HG03558 (cell line): ENCODE measurements at regions not wholly inside any gene's neighbourhood (a gene's known extent, or its start where the extent isn't known, plus 50 kb on each side); places are given as distances from the start of the nearest gene placed in this dataset.
A peak's percentile ranks its signal among the peaks of the same experiment; 100 is the strongest.

Source experiments
- ATAC-seq: cut with Tn5 transposase; IDR thresholded peaks from one replicate; pipeline ENCODE4 v1.9.1; 2021; ENCODE audit warnings: moderate number of reproducible peaks; ENCODE audit not compliant: unreplicated experiment; ENCODE audit errors: extremely low read depth

- no peak for ATAC-seq
Measured at GRCh38 chr2:181371195-181371594, 86.0 kb upstream of the ITGA4 start.

DNA sequence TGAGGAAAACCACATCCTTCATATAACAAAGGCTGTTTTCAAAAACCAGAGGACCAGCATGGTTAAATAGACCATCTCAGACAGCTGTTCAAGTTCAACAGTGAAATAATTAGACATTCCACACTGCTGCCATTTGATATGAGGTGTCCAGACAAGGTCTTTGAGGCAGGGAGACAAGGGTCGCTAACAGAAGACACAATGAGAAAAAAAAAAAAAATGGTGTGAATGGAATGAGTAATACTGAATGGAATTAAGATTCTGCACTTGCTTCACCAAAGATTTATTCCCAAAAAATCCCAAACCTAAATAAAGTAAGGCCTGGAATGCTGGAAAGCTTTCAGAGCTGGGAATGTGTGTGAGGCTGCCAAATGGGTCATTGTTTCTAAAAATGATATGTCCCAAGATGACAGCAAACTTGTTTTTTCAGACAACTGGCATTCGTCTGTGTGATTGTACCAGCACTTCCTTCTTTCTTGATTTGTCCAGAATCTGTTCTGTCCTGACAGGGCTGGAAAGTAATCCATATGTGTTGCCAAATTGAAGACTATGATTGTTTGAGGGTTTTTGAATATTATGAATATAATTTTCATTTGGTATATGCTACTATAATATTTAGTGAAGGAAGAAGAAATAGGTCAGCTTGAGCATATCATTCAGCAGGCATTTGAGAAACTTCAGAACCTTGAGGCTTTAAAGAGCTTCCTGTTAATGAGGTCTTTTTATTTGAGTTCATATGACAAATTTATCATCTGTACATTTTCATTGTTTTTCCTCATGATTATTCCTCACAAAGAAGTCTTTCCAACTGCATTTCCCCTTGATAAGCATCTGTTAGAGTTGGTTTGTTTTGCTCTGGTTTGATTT lies 85.2 kb upstream of the ITGA4 start:
- ATAC-seq = no peak

GRCh38 chr2:181372646-181373040 lies 84.5 kb upstream of the ITGA4 start:
- ATAC-seq = no peak

- peak; percentile 55 for ATAC-seq
Measured at GRCh38 chr2:181374781-181375675, 82.2 kb upstream of the ITGA4 start.

DNA sequence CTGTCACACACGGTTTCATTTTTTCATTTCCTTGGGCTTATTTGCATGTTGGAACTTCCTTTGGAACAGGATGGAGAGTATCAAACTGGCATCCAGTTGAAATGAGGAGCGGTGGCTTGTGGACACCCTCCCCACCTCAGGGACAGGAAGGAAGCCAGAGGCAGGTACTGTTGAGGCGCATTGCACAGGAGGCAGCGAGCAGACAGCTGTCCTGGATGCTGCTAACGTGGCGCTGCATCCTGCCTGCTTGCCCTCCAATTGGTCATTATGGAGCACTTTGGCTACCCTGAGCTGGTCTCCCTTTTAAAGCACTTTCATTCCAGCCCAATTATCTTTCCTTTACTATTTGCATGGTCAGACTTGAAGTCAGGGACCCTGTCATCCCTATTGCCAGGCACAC lies 80.7 kb upstream of the ITGA4 start:
- ATAC-seq = no peak

- ATAC-seq = no peak
Measured at GRCh38 chr2:181376999-181377398, 80.2 kb upstream of the ITGA4 start.

DNA sequence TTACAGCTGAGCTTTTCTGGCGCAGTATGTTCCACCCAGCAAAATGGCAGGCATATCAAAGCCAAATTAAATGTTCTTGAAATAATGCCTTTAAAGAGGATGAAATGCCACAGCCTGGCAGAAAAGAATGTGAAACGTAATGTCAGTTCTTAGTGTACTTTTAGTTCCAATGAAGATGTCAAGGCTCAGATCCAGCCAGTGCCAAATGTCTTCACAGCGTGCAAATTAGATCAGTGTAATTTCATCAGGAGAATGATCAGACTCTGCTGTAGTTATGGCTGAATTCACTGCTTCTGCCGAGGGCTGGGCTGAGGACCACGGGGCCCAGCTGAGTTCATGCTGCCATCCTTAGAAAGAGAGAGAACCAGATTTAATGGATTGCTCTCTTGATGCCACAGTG lies 78.7 kb upstream of the ITGA4 start:
- no peak for ATAC-seq

DNA sequence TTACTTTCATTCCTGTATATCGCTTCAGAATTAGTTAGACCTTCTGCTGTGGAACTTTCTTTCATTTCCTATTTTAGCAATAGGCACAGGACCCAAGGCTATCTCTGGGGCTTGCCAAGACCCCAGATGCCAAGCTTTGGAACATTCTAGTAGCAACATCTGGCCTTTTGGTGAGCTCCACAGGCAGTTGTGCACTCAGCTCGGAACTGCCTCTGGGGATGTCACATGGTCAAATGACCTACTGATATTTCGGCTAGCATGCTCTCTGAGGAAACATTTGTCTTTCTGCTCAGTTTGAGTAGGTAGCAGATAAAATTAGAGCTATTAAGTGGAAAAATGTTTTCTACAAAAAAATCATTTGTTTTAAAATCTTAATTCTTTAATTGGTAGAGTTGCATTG lies 76.6 kb upstream of the ITGA4 start:
- no peak for ATAC-seq

DNA sequence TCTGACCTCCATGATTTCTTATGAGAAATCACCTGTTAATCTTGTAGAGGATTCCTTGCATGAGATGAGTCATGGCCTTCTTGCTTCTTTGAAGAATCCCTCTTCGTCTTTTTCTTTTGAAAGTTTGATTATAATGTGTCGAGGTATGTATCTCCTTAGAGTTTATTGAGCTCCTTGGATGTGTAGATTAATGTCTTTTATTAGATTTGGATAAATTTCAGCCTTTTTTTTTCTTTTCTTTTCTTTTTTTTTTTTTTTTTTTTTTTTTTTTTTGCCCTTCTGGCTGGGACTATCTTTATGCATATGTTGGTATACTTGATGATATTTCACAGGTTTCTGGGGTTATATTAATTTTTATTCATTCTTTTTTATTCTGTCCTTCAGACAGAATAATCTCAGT lies 72.3 kb upstream of the ITGA4 start:
- ATAC-seq = no peak

DNA sequence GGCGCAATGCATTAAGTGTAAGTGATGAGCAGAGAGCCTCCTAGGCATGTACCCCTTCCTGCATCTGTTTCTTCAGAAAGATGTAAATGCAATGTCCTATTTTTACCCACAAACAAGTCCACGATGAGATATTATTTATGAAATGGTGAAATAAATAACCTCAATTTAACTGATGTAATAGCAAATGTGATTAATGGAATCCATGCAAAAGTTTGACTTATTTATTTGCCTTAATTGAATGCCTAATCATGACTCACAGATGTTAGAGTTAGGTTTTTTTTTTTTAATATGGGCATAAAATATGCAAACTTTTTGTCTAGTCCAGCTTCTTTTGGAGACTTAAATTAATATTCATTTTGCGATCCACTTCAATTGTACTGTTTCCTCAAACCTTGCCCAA lies 67.7 kb upstream of the ITGA4 start:
- ATAC-seq = no peak

GRCh38 chr2:181393472-181393871 lies 63.7 kb upstream of the ITGA4 start:
- no peak for ATAC-seq

DNA sequence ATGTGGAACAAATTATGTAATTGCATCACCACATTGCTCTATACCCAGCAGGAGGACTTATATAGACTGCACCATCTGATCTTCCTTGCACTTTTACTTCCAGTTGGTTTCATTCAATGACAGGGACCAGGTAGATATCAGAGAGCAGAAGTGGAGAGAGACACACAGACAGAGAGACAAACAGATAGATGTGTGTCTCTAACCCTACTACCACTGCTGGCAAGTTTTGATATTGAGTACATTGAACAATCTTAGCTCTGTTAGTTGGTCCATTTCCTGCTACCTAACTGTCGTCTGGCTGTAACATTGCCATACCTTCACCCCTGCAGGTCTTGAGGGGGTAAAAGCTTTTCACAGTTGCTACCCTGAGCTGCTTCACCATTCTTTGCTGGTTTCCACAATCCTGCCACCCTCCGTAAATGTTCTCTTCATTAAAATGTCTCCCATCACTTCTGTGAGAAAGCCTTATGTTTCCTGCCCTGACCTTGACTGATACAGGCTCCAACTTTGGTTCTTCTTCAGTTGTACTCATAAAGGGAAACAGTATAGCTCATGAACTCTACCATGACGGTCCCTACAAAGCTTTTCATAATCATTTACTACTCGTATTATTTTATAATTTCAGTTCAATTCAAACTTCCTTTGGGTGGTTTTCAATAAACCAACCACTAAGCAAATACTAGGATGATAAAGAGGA lies 62.3 kb upstream of the ITGA4 start:
- no peak for ATAC-seq

DNA sequence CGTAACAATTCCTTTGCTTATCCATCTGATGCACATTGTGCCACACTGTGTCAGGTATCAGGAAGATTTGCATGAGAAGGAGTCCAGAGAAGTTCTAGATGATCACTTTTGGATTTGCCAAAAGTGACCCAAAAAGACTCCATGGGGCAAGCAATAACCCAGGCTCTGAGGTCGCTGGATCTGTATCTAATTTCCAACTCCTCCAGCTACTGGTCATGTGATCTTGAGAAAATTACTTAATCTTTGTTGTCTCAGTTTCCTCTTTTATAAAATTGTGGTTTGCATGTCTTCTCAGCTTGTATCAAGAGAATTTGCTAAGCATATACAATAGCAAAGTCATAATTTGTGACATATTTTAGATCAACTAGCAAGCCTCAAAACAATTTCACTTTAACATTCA lies 61.3 kb upstream of the ITGA4 start:
- no peak for ATAC-seq

DNA sequence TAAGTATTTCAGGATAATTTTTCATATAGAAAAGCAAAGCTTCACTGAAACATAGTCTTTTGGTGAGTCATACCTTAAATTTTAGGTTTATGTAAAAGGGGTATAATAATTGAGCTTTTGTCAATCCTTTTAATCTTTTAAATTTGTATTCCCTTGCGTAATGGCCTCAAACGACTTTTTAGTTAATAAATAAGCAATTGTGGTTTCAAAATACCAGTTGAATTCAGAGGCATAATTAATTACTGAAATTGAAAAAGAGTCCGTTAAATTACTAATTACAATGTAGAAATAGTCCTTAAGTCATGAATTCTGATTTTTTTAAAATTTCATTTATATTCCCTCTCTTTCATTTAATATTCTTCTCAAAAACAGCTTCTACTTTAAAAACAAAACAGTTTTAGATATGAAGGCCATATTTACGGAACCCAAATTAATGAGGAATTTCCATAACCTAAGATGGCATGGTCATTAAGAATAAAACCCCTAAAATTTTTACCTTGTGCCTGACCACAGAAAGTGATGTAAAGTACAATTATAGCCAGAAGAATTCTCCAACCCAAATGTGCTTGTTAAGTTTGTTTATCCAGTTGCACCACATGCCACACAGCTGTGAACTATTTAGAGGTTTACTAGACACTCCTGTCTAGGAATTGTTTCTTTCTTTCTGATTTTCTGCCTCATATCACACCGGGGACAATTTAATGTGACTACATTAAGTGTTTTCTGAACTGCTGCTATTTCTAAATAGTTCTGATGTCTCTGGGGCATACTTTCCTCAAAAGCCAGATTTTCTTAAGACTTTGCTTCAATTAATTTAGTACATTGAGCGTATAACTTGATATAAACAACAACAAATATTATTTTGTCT lies 60.7 kb upstream of the ITGA4 start:
- ATAC-seq = no peak

DNA sequence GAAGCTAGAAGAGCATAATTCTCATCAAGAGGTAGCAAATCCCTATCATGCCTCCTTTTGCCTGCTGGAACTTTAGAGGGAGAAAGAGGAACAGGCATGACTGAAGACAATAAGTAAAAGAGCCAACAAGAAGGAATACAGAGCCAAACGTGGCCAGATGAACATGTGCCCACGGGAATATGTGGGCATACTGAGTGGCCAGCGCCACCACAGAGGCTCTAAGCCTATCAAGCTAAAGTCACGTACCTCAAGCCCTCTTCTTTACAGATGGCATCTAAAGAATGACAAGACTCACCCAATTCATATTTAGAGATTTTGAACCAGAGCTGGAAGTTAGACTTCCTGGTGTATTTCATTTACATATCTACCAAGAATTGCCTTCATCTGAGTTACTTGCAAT lies 59.9 kb upstream of the ITGA4 start:
- ATAC-seq = no peak

DNA sequence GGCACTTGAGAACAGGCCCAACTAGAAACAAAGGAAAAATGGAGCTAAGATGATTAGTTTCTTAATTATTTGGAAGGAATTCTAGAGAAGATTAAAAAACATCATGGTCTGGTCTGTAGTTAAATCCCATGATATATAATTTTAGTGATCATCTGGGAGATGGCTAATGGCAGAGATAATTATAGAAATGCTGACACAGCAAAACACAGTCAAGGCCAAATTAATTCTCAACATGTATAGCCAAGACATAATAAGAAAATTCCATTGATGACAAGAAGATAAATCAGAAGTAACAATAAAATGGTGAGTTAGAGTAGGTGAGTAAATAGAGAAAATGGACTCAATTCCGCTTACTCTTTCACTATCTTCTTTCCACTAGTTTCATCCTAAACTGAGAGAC lies 59.2 kb upstream of the ITGA4 start:
- no peak for ATAC-seq

- no peak for ATAC-seq
Measured at GRCh38 chr2:181399027-181399426, 58.2 kb upstream of the ITGA4 start.

GRCh38 chr2:181404472-181404871 lies 52.7 kb upstream of the ITGA4 start:
- no peak for ATAC-seq

DNA sequence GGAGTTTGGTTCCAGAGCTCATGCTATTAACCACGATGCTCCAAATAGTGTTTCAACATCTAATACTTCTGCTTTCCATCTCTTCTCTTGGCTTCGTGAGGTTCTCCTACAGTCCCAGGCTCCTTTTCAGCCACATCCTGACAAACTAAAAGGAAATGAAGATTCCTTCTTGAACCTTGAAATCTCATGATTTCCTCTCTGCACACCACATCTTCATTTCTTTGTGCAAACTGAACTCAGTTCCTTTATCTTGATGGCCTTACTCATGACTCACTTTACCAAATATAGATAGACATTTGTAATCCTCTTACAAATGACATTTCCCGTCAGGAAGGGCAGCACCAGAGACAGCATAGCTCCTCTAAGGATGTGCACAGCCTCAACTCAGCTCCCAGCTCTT lies 50.0 kb upstream of the ITGA4 start:
- ATAC-seq = no peak
